Mucosa of descending colon (tissue), 3 donors: ENCODE measurements at regions not wholly inside any gene's neighbourhood (a gene's known extent, or its start where the extent isn't known, plus 50 kb on each side); places are given as distances from the start of the nearest gene placed in this dataset.

Source experiments
- ATAC-seq: fragments of 200-7000 bp; cut with Tn5 transposase; one replicate; pipeline ENCODE4 v1.9.1; 2020; ENCODE audit warnings: mild to moderate bottlenecking, moderate library complexity
- DNase-seq, 3 donors: peaks; one replicate each; pipeline ENCODE4 v3.0.0-alpha.2; 2020
- H3K36me3 ChIP-seq: fragments of 200-600 bp; one replicate; pipeline ENCODE4 v1.8.0; 2021; ENCODE audit warnings: low read depth, mild to moderate bottlenecking
- H3K4me1 ChIP-seq: fragments of 200-600 bp; one replicate; pipeline ENCODE4 v1.8.0; 2021; ENCODE audit warnings: low read depth, mild to moderate bottlenecking
- H3K4me3 ChIP-seq: fragments of 200-600 bp; one replicate; pipeline ENCODE4 v1.8.0; 2021; ENCODE audit warnings: mild to moderate bottlenecking
- H3K9me3 ChIP-seq: fragments of 200-600 bp; one replicate; pipeline ENCODE4 v1.8.0; 2021; ENCODE audit warnings: mild to moderate bottlenecking
- CTCF ChIP-seq: fragments of 200-600 bp; IDR thresholded peaks from one replicate; pipeline ENCODE4 v1.8.0; 2022; ENCODE audit warnings: antibody characterized with exemption, mild to moderate bottlenecking
- intact Hi-C, 2 donors: fragments of 100-400 bp; cut with DNase I in 1 of 2; cut with micrococcal nuclease in 1 of 2; formaldehyde crosslinking; loops; one replicate each; pipeline versions ENCODE4 v1.11.0 to v1.11.1; 2022; cut with DNase I, micrococcal nuclease
- donor health status: DM: no; HTN: no; CAD: no; lungs with moderate emphysema.
- donor health status: DM: no; HTN: no; CAD: no.
- donor health status: DM: no; HTN: yes; CAD: no.

- Histone ChIP-seq H3K4me3 (no peak overlapping the region), H3K4me1 (no peaks in the 10 kb centered on the region), H3K36me3 (no peaks in the 10 kb centered on the region), H3K9me3 (peaks cover 19% of the 10 kb centered on the region)
- DNase-seq (no peak), ATAC-seq (no peak)
- intact Hi-C loops, result no loop called here
- no peak for TF ChIP-seq CTCF
Measured at GRCh38 chr12:42824327-42824726, 234.8 kb upstream of the PRICKLE1 start.

- ATAC-seq (no peak), DNase-seq (no peak)
- no peak for TF ChIP-seq CTCF
- peaks cover 19% of the 10 kb centered on the region for H3K9me3 ChIP-seq
- no peaks in the 10 kb centered on the region for H3K36me3 ChIP-seq
- no peak overlapping the region for H3K4me3 ChIP-seq
- intact Hi-C loops, result no loop called here
- H3K4me1 ChIP-seq, result no peaks in the 10 kb centered on the region
Measured at GRCh38 chr12:42823679-42824078, 234.1 kb upstream of the PRICKLE1 start.

DNA sequence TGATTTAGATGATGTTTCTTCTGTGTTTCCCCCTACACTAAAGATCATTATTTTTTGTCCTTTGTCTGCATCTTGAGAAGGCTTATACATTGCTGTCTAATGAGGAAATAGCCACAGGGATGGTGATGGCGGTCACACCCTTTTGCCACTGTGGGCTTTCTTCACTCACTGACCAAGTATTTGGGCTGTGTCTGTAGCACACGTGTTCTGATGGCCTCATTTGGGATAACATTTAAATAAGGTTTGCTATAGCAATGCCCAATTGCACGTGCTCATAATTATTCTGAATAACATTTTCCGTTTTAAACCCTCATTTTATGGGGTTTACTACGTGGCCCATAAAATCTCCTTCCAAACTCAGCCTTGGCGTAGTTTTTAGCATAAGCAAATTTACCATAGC lies 230.3 kb upstream of the PRICKLE1 start:
- ATAC-seq (no peak), DNase-seq (no peak)
- H3K36me3 ChIP-seq, result no peaks in the 10 kb centered on the region
- TF ChIP-seq CTCF, result no peak
- no peak overlapping the region for H3K4me3 ChIP-seq
- intact Hi-C loops, result no loop called here
- H3K9me3 ChIP-seq, result peaks cover 16% of the 10 kb centered on the region
- no peaks in the 10 kb centered on the region for H3K4me1 ChIP-seq

DNA sequence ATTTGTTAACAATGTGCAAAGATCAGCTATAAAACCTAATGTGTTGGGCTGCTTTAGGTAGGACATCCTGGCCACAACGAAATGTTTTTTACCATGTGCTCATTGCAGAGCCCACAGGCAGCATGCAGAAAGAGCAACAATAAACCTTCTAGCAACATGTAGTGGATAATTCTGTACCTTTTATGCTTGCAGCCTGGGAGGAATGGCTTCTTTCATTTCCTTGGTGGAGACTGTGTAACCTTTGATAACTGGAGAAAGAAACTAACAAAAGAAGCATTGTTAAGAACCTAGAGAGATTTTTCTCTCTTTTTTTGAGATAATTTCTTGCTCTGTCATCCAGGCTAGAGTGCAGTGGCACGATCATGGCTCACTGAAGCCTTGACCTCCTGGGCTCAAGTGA lies 225.5 kb upstream of the PRICKLE1 start:
- intact Hi-C loops, result no loop called here
- Histone ChIP-seq H3K4me1 (no peaks in the 10 kb centered on the region), H3K36me3 (no peaks in the 10 kb centered on the region), H3K9me3 (peaks cover 3% of the 10 kb centered on the region), H3K4me3 (no peak overlapping the region)
- DNase-seq, result no peak
- no peak for ATAC-seq
- TF ChIP-seq CTCF, result no peak

GRCh38 chr12:42812871-42813270 lies 223.3 kb upstream of the PRICKLE1 start:
- intact Hi-C loops, result no loop called here
- Histone ChIP-seq H3K4me3 (no peak overlapping the region), H3K36me3 (no peaks in the 10 kb centered on the region), H3K4me1 (no peaks in the 10 kb centered on the region), H3K9me3 (peaks cover 3% of the 10 kb centered on the region)
- ATAC-seq, result no peak
- no peak for TF ChIP-seq CTCF
- DNase-seq, result no peak

GRCh38 chr12:42812086-42812485 lies 222.5 kb upstream of the PRICKLE1 start:
- ATAC-seq (no peak), DNase-seq (no peak)
- no peak overlapping the region for H3K4me3 ChIP-seq
- H3K36me3 ChIP-seq, result no peaks in the 10 kb centered on the region
- TF ChIP-seq CTCF, result no peak
- H3K4me1 ChIP-seq, result no peaks in the 10 kb centered on the region
- intact Hi-C loops, result no loop called here
- peaks cover 3% of the 10 kb centered on the region for H3K9me3 ChIP-seq
